ENCODE measurements at regions not wholly inside any gene's neighbourhood (a gene's known extent, or its start where the extent isn't known, plus 50 kb on each side); places are given as distances from the start of the nearest gene placed in this dataset.

DNA sequence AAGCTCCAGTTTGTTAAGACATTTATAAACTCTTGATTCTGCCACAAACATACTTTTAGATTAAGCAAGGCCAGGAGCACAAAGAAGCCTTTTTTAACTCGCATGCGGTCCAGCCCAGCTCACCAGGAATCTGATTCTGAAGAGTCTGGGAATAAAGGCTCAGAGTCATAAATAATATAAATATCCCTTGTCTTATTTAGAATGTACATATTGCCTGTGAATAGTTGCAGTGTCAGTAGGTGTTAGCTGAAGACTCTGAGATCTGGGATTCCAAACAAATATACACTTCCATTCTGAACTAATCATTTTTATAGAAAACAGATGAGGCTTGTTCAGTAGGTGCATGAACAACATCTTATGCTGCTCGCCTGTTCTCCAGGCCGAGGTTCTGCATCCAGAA is 59.1 kb upstream of the ELAC2 start:
- no peak for TF ChIP-seq EZH2 (IDR thresholded peaks at IDR 0.05; ENCODE audit: borderline replicate concordance, insufficient read depth, low read depth, low read length, poor library complexity, severe bottlenecking)
- TF ChIP-seq, protein P1, sequence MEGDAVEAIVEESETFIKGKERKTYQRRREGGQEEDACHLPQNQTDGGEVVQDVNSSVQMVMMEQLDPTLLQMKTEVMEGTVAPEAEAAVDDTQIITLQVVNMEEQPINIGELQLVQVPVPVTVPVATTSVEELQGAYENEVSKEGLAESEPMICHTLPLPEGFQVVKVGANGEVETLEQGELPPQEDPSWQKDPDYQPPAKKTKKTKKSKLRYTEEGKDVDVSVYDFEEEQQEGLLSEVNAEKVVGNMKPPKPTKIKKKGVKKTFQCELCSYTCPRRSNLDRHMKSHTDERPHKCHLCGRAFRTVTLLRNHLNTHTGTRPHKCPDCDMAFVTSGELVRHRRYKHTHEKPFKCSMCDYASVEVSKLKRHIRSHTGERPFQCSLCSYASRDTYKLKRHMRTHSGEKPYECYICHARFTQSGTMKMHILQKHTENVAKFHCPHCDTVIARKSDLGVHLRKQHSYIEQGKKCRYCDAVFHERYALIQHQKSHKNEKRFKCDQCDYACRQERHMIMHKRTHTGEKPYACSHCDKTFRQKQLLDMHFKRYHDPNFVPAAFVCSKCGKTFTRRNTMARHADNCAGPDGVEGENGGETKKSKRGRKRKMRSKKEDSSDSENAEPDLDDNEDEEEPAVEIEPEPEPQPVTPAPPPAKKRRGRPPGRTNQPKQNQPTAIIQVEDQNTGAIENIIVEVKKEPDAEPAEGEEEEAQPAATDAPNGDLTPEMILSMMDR (IDR thresholded peaks at IDR 0.05) = no peak
